ENCODE measurements at regions not wholly inside any gene's neighbourhood (a gene's known extent, or its start where the extent isn't known, plus 50 kb on each side); places are given as distances from the start of the nearest gene placed in this dataset.

GRCh38 chr11:80973786-80974185, 1533.0 kb upstream of the TENM4 start:
- no peak for DNase-seq (ENCODE audit: low read depth in 1 of 2, low spot score in 1 of 2)
- H3K27me3 ChIP-seq (ENCODE audit: insufficient read depth, poor library complexity, severe bottlenecking) = no peaks in the 10 kb centered on the region
- no peak overlapping the region for H3K27ac ChIP-seq (replicated peaks)

GRCh38 chr11:80970037-80970436, 1529.2 kb upstream of the TENM4 start:
- Histone ChIP-seq H3K4me3 (replicated peaks; ENCODE audit: insufficient read depth, low read length) (no peak overlapping the region), H3K27ac (replicated peaks) (no peak overlapping the region), H3K27me3 (ENCODE audit: insufficient read depth, poor library complexity, severe bottlenecking) (no peaks in the 10 kb centered on the region)
- TF ChIP-seq GABPA (IDR thresholded peaks at IDR 0.05; ENCODE audit: low read depth) (no peak), SPI1 (IDR thresholded peaks at IDR 0.05; ENCODE audit: borderline replicate concordance, low read depth) (no peak), REST (IDR thresholded peaks at IDR 0.05; ENCODE audit: insufficient replicate concordance, low read depth) (no peak), POLR2AphosphoS5 (IDR thresholded peaks at IDR 0.05; ENCODE audit: low read depth) (no peak), CTCF (IDR thresholded peaks at IDR 0.05; ENCODE audit: insufficient read depth, low read length) (no peak)
- no peak for DNase-seq (ENCODE audit: low read depth in 1 of 2, low spot score in 1 of 2)

More at GRCh38 chr11:80973786-80974185, 1533.0 kb upstream of the TENM4 start:
- H3K4me3 ChIP-seq (replicated peaks; ENCODE audit: insufficient read depth, low read length) = no peak overlapping the region
- TF ChIP-seq CTCF (IDR thresholded peaks at IDR 0.05; ENCODE audit: insufficient read depth, low read length) = no peak

GRCh38 chr11:80967649-80968048, 1526.8 kb upstream of the TENM4 start:
- H3K27me3 ChIP-seq (ENCODE audit: insufficient read depth, poor library complexity, severe bottlenecking) = no peaks in the 10 kb centered on the region
- TF ChIP-seq SPI1 (IDR thresholded peaks at IDR 0.05; ENCODE audit: borderline replicate concordance, low read depth) (no peak), REST (IDR thresholded peaks at IDR 0.05; ENCODE audit: insufficient replicate concordance, low read depth) (no peak), POLR2AphosphoS5 (IDR thresholded peaks at IDR 0.05; ENCODE audit: low read depth) (no peak), CTCF (IDR thresholded peaks at IDR 0.05; ENCODE audit: insufficient read depth, low read length) (no peak), GABPA (IDR thresholded peaks at IDR 0.05; ENCODE audit: low read depth) (no peak)
- DNase-seq (ENCODE audit: low read depth in 1 of 2, low spot score in 1 of 2) = no peak
- H3K27ac ChIP-seq (replicated peaks) = no peak overlapping the region
- H3K4me3 ChIP-seq (replicated peaks; ENCODE audit: insufficient read depth, low read length) = no peak overlapping the region

GRCh38 chr11:80960381-80961029, 1519.7 kb upstream of the TENM4 start:
- DNase-seq (ENCODE audit: low read depth in 1 of 2, low spot score in 1 of 2) = no peak
- Histone ChIP-seq H3K27ac (replicated peaks) (no peak overlapping the region), H3K4me3 (replicated peaks; ENCODE audit: insufficient read depth, low read length) (no peak overlapping the region), H3K27me3 (ENCODE audit: insufficient read depth, poor library complexity, severe bottlenecking) (no peaks in the 10 kb centered on the region)
- TF ChIP-seq REST (IDR thresholded peaks at IDR 0.05; ENCODE audit: insufficient replicate concordance, low read depth) (no peak), CTCF (IDR thresholded peaks at IDR 0.05; ENCODE audit: insufficient read depth, low read length) (no peak), POLR2AphosphoS5 (IDR thresholded peaks at IDR 0.05; ENCODE audit: low read depth) (no peak), SPI1 (IDR thresholded peaks at IDR 0.05; ENCODE audit: borderline replicate concordance, low read depth) (no peak), GABPA (IDR thresholded peaks at IDR 0.05; ENCODE audit: low read depth) (no peak)

Data from HL-60 (cell line).